GM18858 (cell line): ENCODE measurements at regions not wholly inside any gene's neighbourhood (a gene's known extent, or its start where the extent isn't known, plus 50 kb on each side); places are given as distances from the start of the nearest gene placed in this dataset.

Experiments used
- ATAC-seq: cut with Tn5 transposase; IDR thresholded peaks from one replicate; pipeline ENCODE4 v1.9.1; 2021; ENCODE audit not compliant: unreplicated experiment

GRCh38 chr5:117207088-117207668 is 632.6 kb upstream of the SEMA6A start:
- ATAC-seq = no peak

GRCh38 chr5:117205894-117206293 is 631.3 kb upstream of the SEMA6A start:
- ATAC-seq = no peak

- no peak for ATAC-seq
Observed at GRCh38 chr5:117204926-117205869, 630.6 kb upstream of the SEMA6A start.

GRCh38 chr5:117204404-117204803 is 629.8 kb upstream of the SEMA6A start:
- no peak for ATAC-seq

GRCh38 chr5:117203584-117203983 is 629.0 kb upstream of the SEMA6A start:
- no peak for ATAC-seq

- no peak for ATAC-seq
Observed at GRCh38 chr5:117201001-117201400, 626.4 kb upstream of the SEMA6A start.

GRCh38 chr5:117195076-117195475 is 620.5 kb upstream of the SEMA6A start:
- no peak for ATAC-seq

- ATAC-seq = no peak
Observed at GRCh38 chr5:117191251-117191650, 616.6 kb upstream of the SEMA6A start.

GRCh38 chr5:117189784-117190183 is 615.2 kb upstream of the SEMA6A start:
- ATAC-seq = no peak

- ATAC-seq = no peak
Observed at GRCh38 chr5:117188211-117188610, 613.6 kb upstream of the SEMA6A start.

- ATAC-seq = no peak
Observed at GRCh38 chr5:117186751-117187150, 612.1 kb upstream of the SEMA6A start.

- ATAC-seq = no peak
Observed at GRCh38 chr5:117183326-117183725, 608.7 kb upstream of the SEMA6A start.

GRCh38 chr5:117182104-117182503 is 607.5 kb upstream of the SEMA6A start:
- ATAC-seq = no peak

GRCh38 chr5:117177302-117177701 is 602.7 kb upstream of the SEMA6A start:
- no peak for ATAC-seq

- no peak for ATAC-seq
Observed at GRCh38 chr5:117165068-117165467, 590.4 kb upstream of the SEMA6A start.

- no peak for ATAC-seq
Observed at GRCh38 chr5:117161718-117162335, 587.2 kb upstream of the SEMA6A start.

GRCh38 chr5:117160391-117160790 is 585.8 kb upstream of the SEMA6A start:
- no peak for ATAC-seq

GRCh38 chr5:117149312-117149711 is 574.7 kb upstream of the SEMA6A start:
- ATAC-seq = no peak

- ATAC-seq = no peak
Observed at GRCh38 chr5:117144086-117144485, 569.5 kb upstream of the SEMA6A start.

- no peak for ATAC-seq
Observed at GRCh38 chr5:117143406-117143805, 568.8 kb upstream of the SEMA6A start.

GRCh38 chr5:117138523-117138922 is 563.9 kb upstream of the SEMA6A start:
- ATAC-seq = no peak

GRCh38 chr5:117135851-117136250 is 561.2 kb upstream of the SEMA6A start:
- ATAC-seq = no peak
